HepG2 (cell line): ENCODE measurements at regions not wholly inside any gene's neighbourhood (a gene's known extent, or its start where the extent isn't known, plus 50 kb on each side); places are given as distances from the start of the nearest gene placed in this dataset.
A peak's percentile ranks its signal among the peaks of the same experiment; 100 is the strongest.

ENCODE experiments used
- ATAC-seq: fragments of 200-7000 bp; cut with Tn5 transposase; 3 replicates; pipeline ENCODE4 v1.9.1; 2020; ENCODE audit warnings: mild to moderate bottlenecking, moderate library complexity
- BruUV-seq: library from RNA; stranded (reverse); fragments of 400-500 nt; replicated peaks from 2 replicates; lab custom pipeline; 2021; lab: Mats Ljungman, UMichigan
- CTCF ChIA-PET: fragments of 300-600 bp; formaldehyde crosslinking; extraction: SDS; loops from one replicate; lab custom pipeline; 2021; ENCODE audit warnings: low total read pairs, inconsistent platforms, low intra/inter-chr PET ratio; lab: Yijun Ruan, JAX
- POLR2A ChIA-PET: fragments of 350-600 bp; sonication (Branson Sonifier 250); formaldehyde crosslinking; loops from one replicate; lab custom pipeline; 2020; ENCODE audit warnings: antibody characterized with exemption, inconsistent platforms; lab: Yijun Ruan, JAX
- DNase-seq: peaks from one replicate; pipeline ENCODE4 v3.0.0-alpha.2; 2015; ENCODE audit warnings: low spot score
- FAIRE-seq: peaks from 3 replicates; lab custom pipeline; 2011; peaks lifted over from hg19 to GRCh38; lab: Jason Lieb, UNC
- H2AFZ ChIP-seq: one replicate; pipeline ENCODE4 v1.6.1; 2011; ENCODE audit warnings: low read length, inconsistent platforms
- H3K27ac ChIP-seq: fragments of 300-600 bp; 3 replicates; pipeline ENCODE4 v1.8.0; 2011; ENCODE audit warnings: mixed run types, mild to moderate bottlenecking, mixed read lengths, low read length, inconsistent platforms; ENCODE audit not compliant: insufficient read depth; ENCODE audit errors: extremely low read length
- H3K27me3 ChIP-seq, 2 experiments: fragments of 200-600 bp in 1 of 2; 2 replicates in 1 of 2; 3 replicates in 1 of 2; pipeline versions ENCODE4 v1.6.0 to v1.8.0; 2011; ENCODE audit warnings: low read length in 2 of 2, mild to moderate bottlenecking in 2 of 2, moderate library complexity in 2 of 2, inconsistent platforms in 1 of 2; ENCODE audit not compliant: insufficient read depth in 2 of 2, control insufficient read depth in 1 of 2
- H3K36me3 ChIP-seq, 2 experiments: fragments of 200-600 bp in 1 of 2; replicated peaks in 1 of 2; 2 replicates in 1 of 2; 3 replicates in 1 of 2; pipeline versions ENCODE4 v1.5.1 to v1.8.0; 2011; ENCODE audit warnings: low read length in 2 of 2, inconsistent platforms in 1 of 2; ENCODE audit not compliant: insufficient read depth in 2 of 2, control insufficient read depth in 1 of 2
- H3K4me1 ChIP-seq: 2 replicates; pipeline ENCODE4 v1.5.1; 2012; ENCODE audit warnings: low read length, inconsistent platforms; ENCODE audit not compliant: insufficient read depth
- H3K4me2 ChIP-seq: 2 replicates; pipeline ENCODE4 v1.6.0; 2011; ENCODE audit warnings: low read depth, low read length, inconsistent platforms
- H3K4me3 ChIP-seq, 3 experiments: fragments of 200-600 bp in 1 of 3; sonication (generic), shearing (Covaris generic) in 1 of 3; replicated peaks in 1 of 3; 2 replicates each; pipeline ENCODE4 v1.5.1; 2011 to 2016; ENCODE audit warnings: low read length in 3 of 3, inconsistent platforms in 2 of 3, low read depth in 2 of 3, mild to moderate bottlenecking in 2 of 3, control low read depth in 1 of 3, mixed read lengths in 1 of 3; ENCODE audit not compliant: insufficient read depth in 1 of 3
- H3K79me2 ChIP-seq: one replicate; pipeline ENCODE4 v1.6.1; 2011; ENCODE audit warnings: low read length, inconsistent platforms; ENCODE audit not compliant: insufficient read depth
- H3K9ac ChIP-seq: 2 replicates; pipeline ENCODE4 v1.6.0; 2011; ENCODE audit warnings: mild to moderate bottlenecking, low read depth, low read length, inconsistent platforms; ENCODE audit not compliant: insufficient read depth
- H3K9me3 ChIP-seq: 2 replicates; pipeline ENCODE4 v1.5.1; 2012; ENCODE audit warnings: mild to moderate bottlenecking, low read length
- H4K20me1 ChIP-seq: 2 replicates; pipeline ENCODE4 v1.6.0; 2011; ENCODE audit warnings: inconsistent platforms, mild to moderate bottlenecking, low read length, moderate library complexity; ENCODE audit not compliant: insufficient read depth
- GATA4 ChIP-seq: sonication (generic); IDR thresholded peaks from 2 replicates; pipeline ENCODE4 v1.6.1; 2016; ENCODE audit warnings: antibody characterized with exemption, low read depth, borderline replicate concordance
- KMT2B ChIP-seq: IDR thresholded peaks from 2 replicates; pipeline ENCODE4 v1.6.1; 2016; ENCODE audit warnings: missing genetic modification reagents, missing compliant biosample characterization
- NCOA5 ChIP-seq: sonication (generic); formaldehyde crosslinking; IDR thresholded peaks from 2 replicates; pipeline ENCODE4 v1.4.0; 2020; ENCODE audit warnings: missing genetic modification reagents
- SAFB2 ChIP-seq: sonication (generic); formaldehyde crosslinking; IDR thresholded peaks from 2 replicates; pipeline ENCODE4 v1.5.1; 2020; ENCODE audit warnings: missing genetic modification reagents, low read depth, mild to moderate bottlenecking, borderline replicate concordance
- ZFP36 ChIP-seq: fragments of 150-350 bp; IDR thresholded peaks from 2 replicates; pipeline ENCODE4 v1.6.1; 2018; ENCODE audit warnings: borderline replicate concordance, low read length, low read depth; ENCODE audit not compliant: partially characterized antibody
- ZNF263 ChIP-seq: sonication (generic); formaldehyde crosslinking; IDR thresholded peaks from 2 replicates; pipeline ENCODE4 v1.4.0; 2020; ENCODE audit warnings: missing genetic modification reagents
- ZSCAN30 ChIP-seq: sonication (generic); formaldehyde crosslinking; IDR thresholded peaks from 2 replicates; pipeline ENCODE4 v1.5.0; 2020; ENCODE audit warnings: mild to moderate bottlenecking, missing genetic modification reagents
- WGBS: methylation state at CpG from one replicate; pipeline ENCODE4 v1.1.6; 2017; ENCODE audit warnings: low lambda C conversion rate; 5-methylcytosine and 5-hydroxymethylcytosine counted together
- in situ Hi-C: cut with HindIII; loops from 2 replicates; pipeline ENCODE4 v1.10.0; 2017; ENCODE audit warnings: low pct_unique_long_range_greater_than_20kb; ENCODE audit not compliant: extremely low pct_ligation_motif_present
- intact Hi-C: fragments of 100-400 bp; cut with micrococcal nuclease; formaldehyde crosslinking; loops from one replicate; pipeline ENCODE4 v1.10.0; 2022; ENCODE audit not compliant: unreplicated experiment
- TF ChIP-seq, protein P1 (sequence below): IDR thresholded peaks from 2 replicates; pipeline ENCODE4 v1.4.0; 2020; ENCODE audit warnings: mild to moderate bottlenecking, missing genetic modification reagents

DNA sequence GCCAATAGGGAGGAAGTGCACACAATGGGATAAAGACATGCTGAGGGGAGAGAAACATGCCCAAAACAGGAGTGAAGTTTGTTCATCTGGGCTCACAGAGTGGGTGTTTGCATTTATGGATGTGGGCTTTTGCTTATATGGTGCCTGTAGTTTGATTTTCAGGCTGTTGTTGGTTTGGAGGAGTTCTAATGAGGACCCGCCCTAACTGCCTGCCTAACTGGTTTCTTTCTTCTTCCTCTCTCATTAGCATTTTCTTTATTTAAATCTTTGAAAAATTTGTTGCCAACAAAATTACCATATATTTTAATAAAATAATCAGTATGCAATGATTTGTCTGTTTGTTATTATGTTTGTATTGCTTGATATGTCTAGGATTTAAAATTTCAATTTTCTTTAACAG lies 1965.8 kb downstream of the C4orf33 start:
- H3K9ac ChIP-seq: no peak overlapping the region
- intact Hi-C loops (no loop called here), in situ Hi-C loops (no loop called here)
- H3K4me3 ChIP-seq: no peak overlapping the region
- ChIA-PET CTCF (no interaction called here), POLR2A (no interaction called here)
- H4K20me1 ChIP-seq: no peaks in the 10 kb centered on the region
- no peak overlapping the region for H3K27ac ChIP-seq
- peaks cover 32% of the 10 kb centered on the region for H3K9me3 ChIP-seq
- DNase-seq (no peak), ATAC-seq (no peak), FAIRE-seq (no peak)
- H3K4me2 ChIP-seq: no peak overlapping the region
- H3K79me2 ChIP-seq: no peaks in the 10 kb centered on the region
- H3K27me3 ChIP-seq: no peaks in the 10 kb centered on the region
- no peak overlapping the region for H2AFZ ChIP-seq
- peak; percentile 71 for TF ChIP-seq ZFP36
- no peak for TF ChIP-seq GATA4
- BruUV-seq: no TSS peak
- no peaks in the 10 kb centered on the region for H3K4me1 ChIP-seq
- no peaks in the 10 kb centered on the region for H3K36me3 ChIP-seq
- 0% methylated on average over 1 of the region's 1 CpG for WGBS

DNA sequence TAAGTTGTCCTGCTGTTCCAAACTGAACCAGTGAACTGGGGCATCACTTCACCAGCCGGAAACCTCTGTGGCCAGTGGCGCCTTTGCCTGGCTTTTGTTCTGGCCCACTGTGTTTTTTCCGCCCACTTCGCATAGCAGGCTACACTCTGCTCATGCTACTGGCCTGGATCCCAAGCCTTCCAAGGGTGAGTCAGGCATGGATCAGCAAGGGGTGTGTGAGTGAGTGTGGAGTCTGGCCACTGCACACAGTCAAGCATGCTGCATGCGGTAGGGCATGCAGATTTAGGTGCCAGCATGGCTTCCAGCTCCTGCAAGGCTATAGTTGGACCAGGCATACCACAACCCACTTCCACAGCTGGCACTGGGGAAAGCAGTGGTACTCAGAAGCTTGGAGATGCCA lies 1967.9 kb downstream of the C4orf33 start:
- in situ Hi-C loops: no loop called here
- TF ChIP-seq NCOA5 (CRISPR knock-in tag): no peak
- no peak for TF ChIP-seq SAFB2 (CRISPR knock-in tag)
- no peak for TF ChIP-seq ZNF263 (CRISPR knock-in tag)
- TF ChIP-seq, protein P1, sequence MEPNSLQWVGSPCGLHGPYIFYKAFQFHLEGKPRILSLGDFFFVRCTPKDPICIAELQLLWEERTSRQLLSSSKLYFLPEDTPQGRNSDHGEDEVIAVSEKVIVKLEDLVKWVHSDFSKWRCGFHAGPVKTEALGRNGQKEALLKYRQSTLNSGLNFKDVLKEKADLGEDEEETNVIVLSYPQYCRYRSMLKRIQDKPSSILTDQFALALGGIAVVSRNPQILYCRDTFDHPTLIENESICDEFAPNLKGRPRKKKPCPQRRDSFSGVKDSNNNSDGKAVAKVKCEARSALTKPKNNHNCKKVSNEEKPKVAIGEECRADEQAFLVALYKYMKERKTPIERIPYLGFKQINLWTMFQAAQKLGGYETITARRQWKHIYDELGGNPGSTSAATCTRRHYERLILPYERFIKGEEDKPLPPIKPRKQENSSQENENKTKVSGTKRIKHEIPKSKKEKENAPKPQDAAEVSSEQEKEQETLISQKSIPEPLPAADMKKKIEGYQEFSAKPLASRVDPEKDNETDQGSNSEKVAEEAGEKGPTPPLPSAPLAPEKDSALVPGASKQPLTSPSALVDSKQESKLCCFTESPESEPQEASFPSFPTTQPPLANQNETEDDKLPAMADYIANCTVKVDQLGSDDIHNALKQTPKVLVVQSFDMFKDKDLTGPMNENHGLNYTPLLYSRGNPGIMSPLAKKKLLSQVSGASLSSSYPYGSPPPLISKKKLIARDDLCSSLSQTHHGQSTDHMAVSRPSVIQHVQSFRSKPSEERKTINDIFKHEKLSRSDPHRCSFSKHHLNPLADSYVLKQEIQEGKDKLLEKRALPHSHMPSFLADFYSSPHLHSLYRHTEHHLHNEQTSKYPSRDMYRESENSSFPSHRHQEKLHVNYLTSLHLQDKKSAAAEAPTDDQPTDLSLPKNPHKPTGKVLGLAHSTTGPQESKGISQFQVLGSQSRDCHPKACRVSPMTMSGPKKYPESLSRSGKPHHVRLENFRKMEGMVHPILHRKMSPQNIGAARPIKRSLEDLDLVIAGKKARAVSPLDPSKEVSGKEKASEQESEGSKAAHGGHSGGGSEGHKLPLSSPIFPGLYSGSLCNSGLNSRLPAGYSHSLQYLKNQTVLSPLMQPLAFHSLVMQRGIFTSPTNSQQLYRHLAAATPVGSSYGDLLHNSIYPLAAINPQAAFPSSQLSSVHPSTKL: no peak
- no peak for TF ChIP-seq ZSCAN30 (CRISPR knock-in tag)
- no peak for TF ChIP-seq KMT2B
- no peaks in the 10 kb centered on the region for H3K4me1 ChIP-seq
- CTCF ChIA-PET: no interaction called here
- no peak overlapping the region for H2AFZ ChIP-seq
- no peak overlapping the region for H3K4me3 ChIP-seq
- BruUV-seq: no TSS peak
- POLR2A ChIA-PET: no interaction called here
- H3K9me3 ChIP-seq: peaks cover 32% of the 10 kb centered on the region
- H3K36me3 ChIP-seq: no peaks in the 10 kb centered on the region
- no peaks in the 10 kb centered on the region; a peak in 1 of 5 replicates for H3K27me3 ChIP-seq
- no peak for DNase-seq
- H3K4me2 ChIP-seq: no peak overlapping the region
- no peak for ATAC-seq
- 24% methylated on average over 5 of the region's 5 CpGs for WGBS
- no peak overlapping the region for H3K27ac ChIP-seq
- H3K79me2 ChIP-seq: no peaks in the 10 kb centered on the region
- no peak for FAIRE-seq
- intact Hi-C loops: no loop called here
- no peaks in the 10 kb centered on the region for H4K20me1 ChIP-seq
- H3K9ac ChIP-seq: no peak overlapping the region
